HG02763 (cell line): ENCODE measurements at regions not wholly inside any gene's neighbourhood (a gene's known extent, or its start where the extent isn't known, plus 50 kb on each side); places are given as distances from the start of the nearest gene placed in this dataset.
"Not testable (repeated sequence)": the region's sequence is repeated elsewhere in the genome, so short reads cannot be mapped to it uniquely, and the experiment has no call there.

Experiments
- ATAC-seq: cut with Tn5 transposase; IDR thresholded peaks from one replicate; pipeline ENCODE4 v1.9.1; 2021; ENCODE audit warnings: mild to moderate bottlenecking, moderate library complexity; ENCODE audit not compliant: unreplicated experiment

DNA sequence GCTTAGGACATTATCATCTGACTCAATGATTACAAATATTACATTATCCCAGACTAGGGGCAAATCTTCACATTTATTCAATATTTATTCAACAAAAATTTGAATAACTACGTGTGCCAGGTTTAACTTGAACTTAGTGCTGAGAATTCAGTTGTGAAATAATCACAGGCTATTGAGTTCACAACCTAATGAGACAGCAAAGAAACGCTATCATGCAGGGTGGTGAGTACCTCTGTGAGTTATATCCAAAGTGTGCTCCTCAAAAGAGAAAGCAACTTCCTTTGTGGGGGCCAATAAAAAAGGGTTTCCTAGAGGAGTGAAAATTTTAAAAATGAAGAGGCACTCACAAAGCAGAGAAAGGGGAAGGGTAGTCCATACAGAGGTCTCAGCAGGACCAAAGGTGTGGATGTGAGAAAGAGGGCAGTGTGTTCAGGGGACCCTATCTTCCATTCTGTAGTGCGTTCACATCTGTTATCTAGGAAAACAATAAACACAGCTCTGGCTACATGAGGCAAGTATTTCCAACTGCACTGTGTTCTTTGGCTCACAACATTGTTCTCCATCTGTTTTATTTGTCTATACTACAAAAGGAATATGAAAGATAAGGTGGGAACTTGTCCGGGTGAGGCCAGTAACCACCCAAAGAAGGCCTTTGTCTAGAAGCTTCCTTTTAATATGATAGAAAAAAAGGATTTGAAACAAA is 155.4 kb upstream of the MARCKS start:
- no peak for ATAC-seq

DNA sequence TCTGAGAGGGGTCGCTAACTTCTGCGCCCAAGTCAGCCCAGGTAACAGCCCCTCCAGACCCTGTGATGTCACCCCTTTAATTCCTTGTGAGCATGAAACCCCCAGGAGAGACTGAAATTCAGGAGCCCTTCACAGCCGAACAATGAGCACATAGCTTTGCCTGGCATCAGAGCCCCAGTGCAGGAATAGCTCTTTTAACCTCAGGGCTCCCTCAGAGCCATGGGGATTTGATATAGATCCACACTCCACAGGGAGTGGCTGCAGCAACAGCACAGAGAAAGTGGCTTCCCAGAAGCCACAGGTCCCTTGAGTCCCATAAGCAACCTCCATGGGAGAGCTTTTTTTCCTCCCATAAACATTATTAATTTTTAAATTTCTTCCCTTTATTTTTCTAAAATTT is 150.0 kb upstream of the MARCKS start:
- ATAC-seq, result no peak

DNA sequence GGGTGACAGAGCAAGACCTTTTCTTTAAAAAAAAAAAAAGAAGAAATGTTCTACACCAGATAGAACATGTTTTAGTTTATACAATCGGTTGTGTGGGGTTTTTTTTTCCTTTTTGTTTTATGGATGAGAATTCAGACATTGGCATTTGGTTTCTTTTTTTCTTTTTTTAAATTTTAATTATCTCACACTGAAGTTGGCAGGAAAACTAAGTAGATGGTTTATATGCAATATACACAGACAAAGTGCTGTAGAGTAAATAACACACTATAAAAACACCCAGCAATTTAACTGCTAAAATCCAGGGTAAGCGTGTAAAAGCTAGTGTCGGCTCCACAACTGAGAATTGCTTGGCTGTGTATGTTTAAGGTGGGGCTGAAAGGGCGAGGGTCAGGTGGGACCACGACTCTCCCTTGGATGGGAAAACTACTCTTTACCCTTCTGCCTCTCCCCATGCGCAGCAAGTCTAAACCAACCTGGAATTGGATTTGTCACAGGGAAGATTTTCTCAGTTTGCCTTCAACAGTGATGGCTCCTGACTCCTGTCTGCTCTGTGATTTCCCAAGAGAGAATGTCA is 147.1 kb upstream of the MARCKS start:
- no peak for ATAC-seq

DNA sequence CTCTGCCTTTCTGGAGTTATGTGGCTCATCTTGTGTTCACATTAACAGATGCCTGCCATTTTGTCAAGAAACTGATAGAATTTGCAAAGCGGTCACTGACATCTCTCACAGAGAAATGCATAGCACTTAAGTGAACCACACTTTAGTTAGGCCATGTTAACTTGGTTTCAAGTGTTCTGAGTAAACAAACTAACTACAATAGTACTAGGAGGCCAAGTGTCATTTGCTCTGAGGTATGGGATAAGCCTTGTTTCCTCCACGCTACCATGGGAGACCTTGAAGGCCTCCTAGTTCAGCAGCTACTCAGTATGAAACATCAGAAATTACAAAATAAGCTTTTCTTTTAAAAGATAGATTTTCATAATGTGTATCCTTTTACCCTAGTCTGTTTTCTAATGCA is 143.5 kb upstream of the MARCKS start:
- no peak for ATAC-seq

DNA sequence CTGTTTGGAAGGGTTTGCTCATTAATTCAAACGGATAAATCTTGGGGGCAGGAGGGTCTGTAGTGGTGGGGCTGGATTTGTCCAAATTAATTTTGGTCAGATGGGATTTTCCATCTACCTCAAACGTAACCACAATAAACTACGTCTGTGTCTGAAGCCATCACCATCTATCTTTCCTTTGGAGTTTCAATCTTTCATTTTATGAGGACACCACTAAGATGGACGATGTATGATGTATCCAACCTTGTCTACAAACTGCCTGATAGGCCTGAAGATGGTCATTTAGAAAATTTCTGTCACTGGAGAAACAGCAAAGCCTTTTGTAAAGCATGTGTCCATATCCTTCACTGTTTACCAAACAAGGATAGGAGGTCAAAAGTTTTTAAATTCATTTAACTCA is 138.6 kb upstream of the MARCKS start:
- no peak for ATAC-seq

DNA sequence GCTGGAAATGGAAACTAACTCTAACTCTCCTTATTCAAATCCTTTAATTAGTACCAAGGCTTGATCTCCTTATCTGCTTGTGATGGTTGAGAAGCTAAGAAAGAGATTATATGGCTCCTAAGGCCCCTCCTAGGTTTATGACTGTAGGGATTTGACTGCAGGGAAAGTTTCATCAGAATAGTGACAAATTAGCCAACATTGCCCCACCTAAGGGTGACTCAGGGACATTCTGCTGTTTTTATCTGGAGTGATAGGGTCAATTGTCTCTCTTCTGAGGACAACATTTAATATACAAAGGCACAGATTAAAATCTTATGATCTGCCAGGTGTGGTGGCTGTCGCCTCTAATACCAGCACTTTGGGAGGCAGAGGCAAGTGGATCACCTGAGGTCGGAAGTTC is 138.1 kb upstream of the MARCKS start:
- no peak for ATAC-seq

DNA sequence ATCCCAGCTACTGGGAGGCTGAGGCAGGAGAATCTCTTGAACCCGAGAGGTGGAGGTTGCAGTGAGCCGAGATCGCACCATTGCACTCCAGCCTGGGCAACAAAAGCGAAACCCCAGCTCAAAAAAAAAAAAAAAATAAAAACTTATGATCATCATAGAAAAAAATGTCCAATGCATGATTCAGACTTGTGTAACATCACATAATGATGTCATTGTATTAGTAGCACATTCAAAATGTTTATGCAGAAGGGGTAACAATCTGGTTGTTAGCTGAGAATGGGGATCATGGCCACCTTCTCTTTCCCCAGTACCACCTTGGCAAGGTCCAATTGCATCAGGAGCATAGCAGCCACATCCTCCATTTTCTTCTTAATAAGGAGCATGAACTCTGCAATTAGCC is 137.6 kb upstream of the MARCKS start:
- ATAC-seq, result no peak

DNA sequence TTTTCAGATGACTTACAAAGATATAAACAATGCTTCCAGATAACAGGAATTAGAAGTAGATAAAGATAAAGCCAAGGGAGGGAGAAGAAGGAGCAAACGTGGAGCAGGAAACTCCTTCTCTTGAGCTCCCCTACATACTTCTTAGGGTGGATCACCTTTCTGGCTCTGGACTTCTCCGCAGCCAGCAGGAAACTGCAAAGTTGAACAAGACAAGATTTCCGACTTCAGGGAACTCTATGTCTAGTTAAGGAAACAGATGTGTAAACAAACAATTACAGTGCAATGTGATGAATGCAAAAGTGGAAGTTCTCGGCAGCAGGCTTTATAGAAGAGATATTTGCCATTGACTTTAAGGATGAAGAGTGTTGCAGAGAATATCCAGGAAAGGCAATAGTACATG is 134.0 kb upstream of the MARCKS start:
- ATAC-seq, result no peak

DNA sequence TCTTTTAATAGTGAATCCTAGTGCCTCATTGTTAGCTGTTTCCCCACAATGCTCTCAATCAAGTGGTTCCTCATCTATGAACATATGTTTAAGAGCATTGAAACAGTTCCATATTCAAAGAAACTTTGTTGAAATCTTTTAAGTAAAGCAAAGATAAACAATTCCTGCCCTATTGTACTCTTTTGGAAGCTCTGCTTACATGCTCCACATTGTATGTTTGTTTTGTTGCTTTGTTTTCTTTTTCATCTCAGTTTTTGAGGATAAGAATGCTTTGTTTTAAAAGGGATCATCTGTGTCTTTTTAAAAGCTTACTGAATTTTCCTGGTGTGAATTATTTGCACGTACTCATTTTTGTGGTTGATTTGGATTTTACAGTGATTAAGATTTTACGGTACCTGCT is 132.2 kb upstream of the MARCKS start:
- not testable (repeated sequence) for ATAC-seq

DNA sequence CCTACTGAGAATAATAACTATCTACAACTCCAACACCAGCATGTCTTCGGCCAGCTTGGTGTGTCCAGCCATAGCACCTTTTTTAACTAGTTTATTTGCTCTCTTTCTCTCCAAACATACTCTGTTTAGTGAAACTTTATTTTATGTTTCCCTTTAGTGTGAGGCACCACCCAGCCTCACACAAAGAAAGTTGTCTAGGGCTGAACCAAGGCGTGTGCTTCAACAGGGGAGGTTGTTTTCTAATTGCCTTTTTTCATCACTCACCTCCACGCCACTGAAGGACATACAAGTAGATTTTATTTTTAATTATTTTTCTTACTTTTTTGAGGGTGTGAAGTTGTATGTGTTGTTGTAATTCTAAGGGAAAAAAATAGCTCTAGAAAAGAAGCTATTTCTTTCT is 125.6 kb upstream of the MARCKS start:
- no peak for ATAC-seq

DNA sequence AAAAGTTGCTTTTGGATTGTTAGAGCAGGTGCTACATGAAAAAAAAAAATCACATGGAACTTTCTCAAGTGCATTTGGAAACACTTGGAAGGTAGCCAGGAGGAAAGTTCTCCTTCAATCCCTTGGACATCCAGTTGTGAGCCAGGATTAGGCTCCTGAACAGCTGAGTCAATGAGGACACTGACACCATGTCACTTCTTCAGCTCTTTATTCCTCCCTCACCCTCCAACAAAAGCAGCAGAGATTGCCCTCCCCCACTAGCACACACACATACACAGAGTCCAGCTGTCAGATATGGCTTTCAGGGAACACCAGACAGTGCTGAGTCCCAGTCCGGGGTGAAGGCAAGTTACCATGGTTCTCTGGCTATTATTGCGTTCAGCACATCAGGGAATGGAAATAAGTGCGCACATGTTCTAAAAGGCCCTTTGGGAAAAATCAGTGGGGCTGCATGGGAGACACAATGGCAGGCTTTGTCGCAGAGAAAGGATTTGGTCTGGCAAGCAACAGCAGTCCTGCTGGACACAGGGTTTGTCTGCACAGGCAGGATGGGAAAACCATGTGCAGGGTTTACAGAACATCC is 124.7 kb upstream of the MARCKS start:
- ATAC-seq, result no peak

DNA sequence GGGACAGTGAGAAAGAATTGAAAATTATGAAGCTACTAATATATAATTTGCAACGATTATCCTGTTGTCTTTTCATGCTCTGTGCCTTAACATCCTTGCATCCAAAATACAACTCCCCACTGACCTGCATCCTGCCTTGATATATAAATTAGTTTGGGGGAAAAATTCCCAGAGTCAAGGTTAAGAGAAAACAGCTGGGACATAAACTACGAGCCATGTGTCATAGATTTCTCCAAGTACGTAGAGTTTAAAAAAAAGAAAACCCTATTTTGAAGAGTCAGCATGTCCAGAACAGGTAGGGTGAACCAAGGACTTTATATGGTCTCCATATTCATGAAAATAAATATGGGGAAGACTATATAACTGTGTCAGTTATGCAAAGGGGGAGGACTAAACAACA is 123.8 kb upstream of the MARCKS start:
- ATAC-seq, result no peak

DNA sequence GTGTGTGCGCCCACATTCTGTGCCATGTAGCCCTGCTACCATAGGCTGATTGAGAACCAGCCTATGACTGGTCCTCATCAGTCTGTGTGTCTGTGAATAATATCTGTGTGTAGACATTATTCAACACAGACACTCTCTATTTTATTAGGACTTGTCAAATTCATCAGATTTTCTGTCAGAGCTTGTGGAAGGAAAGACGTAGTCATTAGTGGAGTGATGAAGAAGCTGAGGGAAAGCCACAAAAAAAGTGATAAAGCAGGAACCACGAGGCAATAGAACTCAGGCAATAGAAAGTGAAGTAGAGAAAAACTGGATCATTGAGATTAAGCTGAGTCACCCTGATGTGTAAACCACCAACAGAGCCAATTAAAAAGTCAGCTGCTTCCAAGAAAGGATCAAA is 122.2 kb upstream of the MARCKS start:
- no peak for ATAC-seq

DNA sequence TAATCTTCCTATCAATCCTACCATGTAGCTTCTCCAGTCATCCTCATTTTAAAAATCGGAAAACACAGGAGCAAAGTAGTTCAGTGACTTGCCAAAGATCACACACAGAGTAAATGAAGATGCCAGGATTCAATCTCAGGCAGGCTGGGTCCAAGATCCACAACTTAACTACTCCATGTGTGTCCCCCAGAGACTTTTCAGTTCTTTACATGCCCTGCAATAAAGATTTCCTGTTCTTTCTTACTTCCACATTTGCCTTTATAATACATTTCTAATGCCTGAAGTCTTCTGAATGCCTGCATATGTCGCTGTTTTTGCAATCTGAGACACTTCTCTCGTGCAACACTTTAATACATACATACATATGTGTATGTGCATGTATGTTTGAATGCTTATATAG is 121.7 kb upstream of the MARCKS start:
- no peak for ATAC-seq

DNA sequence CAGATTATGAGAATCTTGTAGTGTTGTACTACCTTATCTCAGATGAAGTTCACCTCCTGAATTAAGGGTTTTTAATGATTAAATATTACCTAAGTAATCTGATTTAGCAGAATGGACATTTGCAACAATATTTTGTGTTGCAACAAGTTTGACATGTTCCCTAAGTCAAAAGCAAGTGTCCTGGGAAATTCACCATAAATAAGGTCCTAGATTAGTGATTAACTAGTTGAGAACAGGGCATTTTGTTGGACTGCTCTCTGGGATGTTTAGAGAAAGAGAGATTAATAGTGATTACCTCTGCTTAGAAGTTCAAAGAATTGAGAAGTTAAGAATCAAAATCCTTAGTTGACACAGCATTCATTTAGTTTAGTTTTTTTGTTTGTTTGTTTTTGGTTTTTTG is 120.2 kb upstream of the MARCKS start:
- ATAC-seq, result no peak

DNA sequence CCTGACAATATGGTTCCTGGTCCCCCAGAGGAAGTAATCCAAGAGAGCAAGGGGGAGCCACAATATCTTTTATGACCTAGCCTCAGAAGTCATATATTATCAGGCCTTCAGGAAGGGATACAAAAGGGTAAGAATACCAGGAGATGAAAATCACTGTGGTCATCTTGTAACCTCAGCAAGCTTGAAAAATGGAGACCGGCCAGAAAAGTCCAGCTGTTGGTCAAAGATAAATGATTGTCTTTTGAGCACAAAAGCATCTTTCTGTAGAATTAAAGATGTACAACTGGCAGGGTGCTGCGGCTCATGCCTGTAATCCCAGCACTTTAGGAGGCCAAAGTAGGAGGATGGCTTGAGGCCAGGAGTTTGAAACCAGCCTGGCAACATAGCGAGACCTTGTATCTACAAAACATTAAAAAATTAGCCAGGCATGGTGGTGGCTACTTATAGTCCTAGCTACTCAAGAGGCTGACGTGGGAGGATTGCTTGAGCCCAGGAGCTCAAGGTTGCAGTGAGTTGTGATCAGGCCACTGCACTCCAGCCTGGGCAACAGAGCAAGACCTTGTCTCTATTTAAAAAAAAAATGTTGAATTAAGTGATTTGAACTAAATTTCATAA is 118.0 kb upstream of the MARCKS start:
- ATAC-seq, result no peak

DNA sequence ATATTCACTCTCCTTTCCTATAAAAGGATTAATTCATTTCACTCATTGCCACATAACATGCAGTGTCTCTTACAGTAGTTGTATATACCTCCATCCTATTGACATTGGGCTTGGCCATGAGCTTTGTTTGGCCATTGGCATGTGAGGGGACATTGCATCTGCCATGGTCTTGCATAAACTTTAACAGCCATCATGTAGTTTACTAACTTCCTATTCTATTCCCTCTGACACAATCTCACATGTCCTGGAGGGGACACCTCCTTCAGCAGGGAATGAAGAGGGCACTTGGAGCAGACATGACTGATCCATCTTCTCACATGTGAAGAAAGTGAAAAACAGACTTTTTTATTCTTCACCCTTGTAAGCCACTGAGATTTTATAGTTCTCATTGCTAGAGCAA is 115.5 kb upstream of the MARCKS start:
- no peak for ATAC-seq

DNA sequence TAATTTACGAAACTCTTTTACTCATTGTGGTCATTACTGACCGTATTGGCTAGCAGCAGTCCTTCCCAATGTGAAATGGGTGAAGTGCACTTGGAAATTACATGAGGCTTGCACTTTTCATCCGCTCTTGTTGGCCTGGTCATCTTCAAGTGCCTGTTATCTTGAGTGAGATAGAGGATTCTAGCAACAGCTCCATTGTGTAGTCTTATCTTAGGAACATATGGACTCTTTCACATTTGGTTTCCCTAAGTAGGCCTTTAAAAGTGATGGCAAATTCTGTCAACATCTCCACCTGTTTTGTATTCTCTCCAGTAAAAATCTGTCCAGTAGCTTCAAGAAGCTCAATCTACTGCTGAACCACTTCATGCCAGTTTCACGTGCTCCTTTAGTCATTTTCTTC is 114.8 kb upstream of the MARCKS start:
- no peak for ATAC-seq

DNA sequence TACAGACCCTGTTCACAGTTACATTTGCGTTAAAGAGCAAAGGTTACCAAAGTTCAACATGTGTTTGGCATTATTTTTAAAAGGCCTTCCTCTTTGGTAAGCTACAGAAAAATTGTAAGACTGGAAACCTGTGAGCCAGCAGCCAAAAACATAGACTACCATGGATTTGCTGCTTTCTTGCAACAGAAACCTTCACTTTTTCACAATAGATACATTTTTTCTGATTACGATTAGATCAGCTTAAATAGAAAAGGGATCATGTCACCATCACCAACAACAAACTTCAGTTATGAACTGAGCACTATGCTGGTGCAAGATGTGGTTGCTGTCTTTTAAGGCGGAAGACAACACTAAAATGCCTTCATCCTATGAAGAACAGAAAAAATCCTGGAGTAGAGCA is 112.3 kb upstream of the MARCKS start:
- ATAC-seq, result no peak

DNA sequence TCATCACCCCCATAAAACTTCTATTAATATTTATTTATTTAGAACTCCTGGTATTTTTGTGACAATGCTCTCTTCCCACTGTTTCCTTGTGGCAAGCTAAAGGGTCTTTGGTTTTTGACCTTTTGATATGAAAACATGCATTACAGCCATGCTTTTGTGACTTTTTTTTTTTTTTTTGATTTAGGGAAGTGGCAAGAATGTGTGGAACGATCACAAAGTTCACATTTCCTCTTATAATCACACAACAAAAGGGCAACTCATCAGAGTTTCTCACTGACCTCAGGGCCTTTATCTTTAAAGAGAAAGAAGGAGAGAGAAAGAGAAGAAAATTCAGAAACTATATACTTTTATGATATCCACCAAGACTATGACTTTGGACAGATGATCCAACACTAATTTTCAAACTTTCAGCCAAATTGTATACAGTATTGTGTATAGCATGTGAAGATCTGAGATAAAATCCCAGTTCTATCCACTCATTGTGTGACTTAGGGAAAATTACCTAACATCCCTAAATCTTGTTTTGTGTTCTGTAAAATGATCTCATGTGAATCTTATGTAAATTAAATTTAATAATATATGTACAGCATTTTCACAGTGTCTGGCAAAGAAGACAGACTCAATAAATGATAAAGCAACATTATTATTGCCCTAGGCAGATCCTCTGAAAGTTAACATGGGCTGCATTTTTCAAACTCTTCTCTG is 106.8 kb upstream of the MARCKS start:
- ATAC-seq, result no peak

DNA sequence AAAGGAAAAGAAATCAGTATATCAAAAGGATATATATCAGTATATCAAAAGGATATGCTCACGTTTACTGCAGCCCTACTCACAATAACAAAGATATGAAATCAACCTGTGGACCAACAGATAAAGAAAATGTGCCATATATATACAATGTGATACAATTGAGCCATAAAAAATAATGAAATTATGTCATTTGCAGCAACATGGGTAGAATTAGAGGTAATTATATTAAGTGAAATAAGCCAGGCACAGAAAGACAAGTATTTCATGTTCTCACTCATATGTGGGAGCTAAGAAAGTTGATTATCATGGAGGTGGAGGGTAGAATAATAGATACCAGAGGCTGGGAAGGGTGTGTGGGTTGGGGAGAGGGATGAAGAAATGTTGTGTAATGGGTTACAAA is 102.9 kb upstream of the MARCKS start:
- ATAC-seq, result no peak
